ENCODE measurements at regions not wholly inside any gene's neighbourhood (a gene's known extent, or its start where the extent isn't known, plus 50 kb on each side); places are given as distances from the start of the nearest gene placed in this dataset.
"Not testable (repeated sequence)": the region's sequence is repeated elsewhere in the genome, so short reads cannot be mapped to it uniquely, and the experiment has no call there.

DNA sequence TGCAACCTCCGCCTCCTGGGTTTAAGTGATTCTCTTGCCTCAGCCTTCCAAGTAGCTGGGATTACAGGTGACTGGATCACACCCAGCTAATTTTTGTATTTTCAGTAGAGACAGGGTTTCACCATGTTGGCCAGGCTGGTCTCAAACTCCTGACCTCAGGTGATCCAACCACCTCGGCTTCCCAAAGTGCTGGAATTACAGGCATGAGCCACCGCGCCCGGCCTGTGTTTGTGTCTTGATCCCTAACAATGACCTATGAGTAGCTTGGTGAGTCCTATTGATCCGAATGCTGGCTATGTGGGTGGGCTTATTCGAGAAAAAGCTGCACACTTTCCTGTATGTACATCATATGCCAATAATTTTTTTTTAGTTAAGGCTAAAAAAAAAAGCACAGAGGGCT, 58.5 kb upstream of the FGF3 start:
- H3K36me3 Mint-ChIP-seq; H3K9me3 Mint-ChIP-seq; intact Hi-C loops (cut with micrococcal nuclease); H3K4me3 ChIP-seq (ENCODE audit: low read length in 2 of 2); H3K27ac ChIP-seq (ENCODE audit: low read depth, low read length); H3K27ac Mint-ChIP-seq; H3K4me3 Mint-ChIP-seq; H3K4me1 Mint-ChIP-seq; H3K27me3 ChIP-seq (ENCODE audit: insufficient read depth, low read length); H3K9me3 ChIP-seq (ENCODE audit: control insufficient read depth in 1 of 2, low read length in 2 of 2); H3K4me1 ChIP-seq (ENCODE audit: insufficient read depth, low read length); H3K36me3 ChIP-seq (ENCODE audit: insufficient read depth, low read length); CTCF ChIA-PET (ENCODE audit: partially characterized antibody); DNase-seq; POLR2A ChIA-PET (ENCODE audit: partially characterized antibody): not testable (repeated sequence)
- H3K27me3 Mint-ChIP-seq = peaks cover 2 to 11% of the 10 kb centered on the region in 2 donors

GRCh38 chr11:69878144-69878883, 59.1 kb upstream of the FGF3 start:
- CTCF ChIA-PET (ENCODE audit: partially characterized antibody) = no interaction called here
- H3K27ac Mint-ChIP-seq = no peak overlapping the region

GRCh38 chr11:69878927-69879728, 59.9 kb upstream of the FGF3 start:
- peaks cover 2 to 8% of the 10 kb centered on the region in 2 donors for H3K27me3 Mint-ChIP-seq
- ChIA-PET POLR2A (ENCODE audit: partially characterized antibody) (no interaction called here), CTCF (ENCODE audit: partially characterized antibody) (no interaction called here)
- no peak overlapping the region for H3K4me3 Mint-ChIP-seq
- intact Hi-C loops (cut with micrococcal nuclease) = no loop called here
- Histone ChIP-seq H3K27ac (ENCODE audit: low read depth, low read length) (no peak overlapping the region), H3K4me1 (ENCODE audit: insufficient read depth, low read length) (no peaks in the 10 kb centered on the region), H3K9me3 (ENCODE audit: control insufficient read depth in 1 of 2, low read length in 2 of 2) (no peaks in the 10 kb centered on the region), H3K36me3 (ENCODE audit: insufficient read depth, low read length) (no peaks in the 10 kb centered on the region), H3K4me3 (ENCODE audit: low read length in 2 of 2) (no peak overlapping the region), H3K27me3 (ENCODE audit: insufficient read depth, low read length) (no peaks in the 10 kb centered on the region)
- no peak for DNase-seq
- no peak overlapping the region for H3K27ac Mint-ChIP-seq
- H3K4me1 Mint-ChIP-seq = no peaks in the 10 kb centered on the region
- no peaks in the 10 kb centered on the region for H3K9me3 Mint-ChIP-seq
- no peaks in the 10 kb centered on the region for H3K36me3 Mint-ChIP-seq

More at GRCh38 chr11:69878144-69878883, 59.1 kb upstream of the FGF3 start:
- POLR2A ChIA-PET (ENCODE audit: partially characterized antibody) = no interaction called here
- Histone ChIP-seq H3K9me3 (ENCODE audit: control insufficient read depth in 1 of 2, low read length in 2 of 2) (no peaks in the 10 kb centered on the region), H3K4me3 (ENCODE audit: low read length in 2 of 2) (no peak overlapping the region), H3K36me3 (ENCODE audit: insufficient read depth, low read length) (no peaks in the 10 kb centered on the region), H3K27ac (ENCODE audit: low read depth, low read length) (no peak overlapping the region), H3K4me1 (ENCODE audit: insufficient read depth, low read length) (no peaks in the 10 kb centered on the region), H3K27me3 (ENCODE audit: insufficient read depth, low read length) (no peaks in the 10 kb centered on the region)
- DNase-seq = no peak
- no peak overlapping the region for H3K4me3 Mint-ChIP-seq
- H3K27me3 Mint-ChIP-seq = peaks cover 2 to 9% of the 10 kb centered on the region in 2 donors
- no peaks in the 10 kb centered on the region for H3K36me3 Mint-ChIP-seq
- intact Hi-C loops (cut with micrococcal nuclease) = no loop called here
- H3K9me3 Mint-ChIP-seq = no peaks in the 10 kb centered on the region
- H3K4me1 Mint-ChIP-seq = no peaks in the 10 kb centered on the region

DNA sequence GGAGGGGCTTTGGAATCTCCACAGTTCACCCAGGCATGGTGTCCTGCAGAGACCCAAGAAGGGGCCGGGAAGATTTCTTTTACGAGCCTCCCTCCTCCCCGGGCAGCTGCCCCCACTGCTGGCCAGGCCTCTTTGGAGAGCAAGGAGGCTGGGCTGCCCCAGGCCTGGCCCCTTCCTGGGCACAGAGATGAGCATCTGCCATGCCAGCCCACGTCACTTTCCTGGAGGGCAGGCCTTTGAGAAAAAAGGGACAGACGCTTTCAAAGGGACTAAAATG, 60.5 kb upstream of the FGF3 start:
- no peak overlapping the region for H3K4me3 Mint-ChIP-seq
- peaks cover 2 to 11% of the 10 kb centered on the region in 2 donors for H3K27me3 Mint-ChIP-seq
- CTCF ChIA-PET (ENCODE audit: partially characterized antibody) = interaction anchor here (1.4 kb wide), 1 partner anchor 9 kb away, joined by 4 read pairs; no protein-coding TSS in a partner anchor
- no peaks in the 10 kb centered on the region for H3K4me1 Mint-ChIP-seq
- no peak overlapping the region for H3K27ac ChIP-seq (ENCODE audit: low read depth, low read length)
- H3K27me3 ChIP-seq (ENCODE audit: insufficient read depth, low read length) = no peaks in the 10 kb centered on the region
- H3K9me3 ChIP-seq (ENCODE audit: control insufficient read depth in 1 of 2, low read length in 2 of 2) = no peaks in the 10 kb centered on the region
- no peaks in the 10 kb centered on the region for H3K4me1 ChIP-seq (ENCODE audit: insufficient read depth, low read length)
- H3K27ac Mint-ChIP-seq = no peak overlapping the region
- intact Hi-C loops (cut with micrococcal nuclease) = no loop called here
- H3K36me3 ChIP-seq (ENCODE audit: insufficient read depth, low read length) = no peaks in the 10 kb centered on the region
- H3K9me3 Mint-ChIP-seq = no peaks in the 10 kb centered on the region
- no peak for DNase-seq
- H3K4me3 ChIP-seq (ENCODE audit: low read length in 2 of 2) = no peak overlapping the region
- POLR2A ChIA-PET (ENCODE audit: partially characterized antibody) = no interaction called here
- no peaks in the 10 kb centered on the region for H3K36me3 Mint-ChIP-seq

DNA sequence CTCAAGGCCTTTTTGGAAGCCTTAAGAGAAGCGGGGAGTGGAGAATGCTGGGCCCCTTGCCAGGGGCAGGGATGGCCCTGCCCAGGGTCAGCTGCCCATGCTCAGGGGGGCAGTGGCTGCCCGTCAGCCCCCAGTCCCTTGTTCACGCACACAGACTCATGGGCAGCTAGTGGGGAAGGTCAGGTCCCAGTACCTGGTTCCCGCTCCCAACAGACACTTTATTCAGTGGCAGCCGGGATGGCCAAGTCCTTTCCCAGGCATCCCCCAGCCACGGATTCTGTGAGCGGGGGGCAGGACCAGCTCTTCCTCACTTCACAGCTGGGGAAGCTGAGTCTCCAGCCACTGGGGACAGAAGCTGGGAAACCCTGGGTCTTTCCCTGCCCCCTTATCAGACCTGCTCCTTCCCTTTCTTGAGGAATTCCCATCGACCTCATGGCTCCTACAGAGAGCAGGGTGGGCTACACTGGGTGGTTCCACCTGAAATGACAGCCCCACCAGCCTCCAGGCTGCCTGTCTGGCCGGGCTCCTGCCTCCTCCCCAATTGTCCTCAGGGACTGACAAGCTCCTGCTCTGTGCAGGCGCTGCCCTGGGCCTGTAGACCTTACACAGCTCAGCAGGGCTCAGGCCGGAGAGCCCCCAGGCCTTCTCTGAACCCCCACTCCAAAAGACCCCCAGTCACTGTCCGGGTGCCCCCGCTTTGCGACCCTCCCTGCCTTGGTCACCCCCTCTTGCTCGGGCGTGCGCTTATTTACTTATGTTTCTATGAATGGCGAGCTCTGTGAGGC, 61.0 kb upstream of the FGF3 start:
- no peaks in the 10 kb centered on the region for H3K36me3 Mint-ChIP-seq
- H3K4me1 Mint-ChIP-seq = no peaks in the 10 kb centered on the region
- CTCF ChIA-PET (ENCODE audit: partially characterized antibody) = interaction anchor here (1.4 kb wide), 1 partner anchor 9 kb away, joined by 4 read pairs; no protein-coding TSS in a partner anchor
- no peak overlapping the region for H3K4me3 ChIP-seq (ENCODE audit: low read length in 2 of 2)
- no peaks in the 10 kb centered on the region for H3K9me3 Mint-ChIP-seq
- H3K36me3 ChIP-seq (ENCODE audit: insufficient read depth, low read length) = no peaks in the 10 kb centered on the region
- no peak for DNase-seq
- H3K27ac Mint-ChIP-seq = no peak overlapping the region
- peaks cover 2 to 11% of the 10 kb centered on the region in 2 donors for H3K27me3 Mint-ChIP-seq
- no peak overlapping the region for H3K27ac ChIP-seq (ENCODE audit: low read depth, low read length)
- H3K27me3 ChIP-seq (ENCODE audit: insufficient read depth, low read length) = no peaks in the 10 kb centered on the region
- no peaks in the 10 kb centered on the region for H3K4me1 ChIP-seq (ENCODE audit: insufficient read depth, low read length)
- POLR2A ChIA-PET (ENCODE audit: partially characterized antibody) = no interaction called here
- H3K9me3 ChIP-seq (ENCODE audit: control insufficient read depth in 1 of 2, low read length in 2 of 2) = no peaks in the 10 kb centered on the region
- H3K4me3 Mint-ChIP-seq = no peak overlapping the region
- intact Hi-C loops (cut with micrococcal nuclease) = no loop called here

DNA sequence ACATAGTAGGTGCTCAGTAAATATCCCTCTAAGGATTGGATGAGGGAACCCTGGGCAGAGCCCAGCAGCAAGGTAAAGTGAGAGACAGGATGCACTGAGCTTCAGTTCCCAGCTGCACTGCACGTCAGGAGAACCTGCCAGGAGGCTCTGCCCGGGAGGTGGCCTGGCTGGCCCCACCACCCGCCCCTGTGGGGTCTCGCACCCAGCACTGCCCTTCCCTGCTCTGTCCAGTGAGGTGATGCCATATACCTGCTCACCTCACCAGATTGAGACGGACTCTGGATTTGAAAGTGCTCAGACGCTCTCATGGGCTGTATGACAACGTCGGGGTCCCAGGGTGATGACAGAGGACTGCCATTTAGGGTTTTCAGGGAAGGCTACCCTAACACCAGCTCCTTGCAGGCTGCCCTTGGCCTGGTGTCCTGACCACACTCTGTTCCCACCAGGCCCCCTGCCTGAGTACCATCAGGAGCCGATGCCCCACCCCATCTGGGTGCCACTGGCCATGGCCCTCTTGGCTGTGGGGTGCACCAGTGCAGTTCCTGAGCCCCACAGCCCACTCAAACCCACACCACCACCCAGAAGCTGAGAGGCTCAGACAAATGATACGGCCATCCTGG, 61.7 kb upstream of the FGF3 start:
- Histone ChIP-seq H3K4me3 (ENCODE audit: low read length in 2 of 2) (no peak overlapping the region), H3K4me1 (ENCODE audit: insufficient read depth, low read length) (no peaks in the 10 kb centered on the region), H3K9me3 (ENCODE audit: control insufficient read depth in 1 of 2, low read length in 2 of 2) (no peaks in the 10 kb centered on the region), H3K27ac (ENCODE audit: low read depth, low read length) (no peak overlapping the region), H3K36me3 (ENCODE audit: insufficient read depth, low read length) (no peaks in the 10 kb centered on the region), H3K27me3 (ENCODE audit: insufficient read depth, low read length) (no peaks in the 10 kb centered on the region)
- no peaks in the 10 kb centered on the region for H3K36me3 Mint-ChIP-seq
- no peak overlapping the region for H3K4me3 Mint-ChIP-seq
- intact Hi-C loops (cut with micrococcal nuclease) = no loop called here
- H3K4me1 Mint-ChIP-seq = no peaks in the 10 kb centered on the region
- POLR2A ChIA-PET (ENCODE audit: partially characterized antibody) = no interaction called here
- H3K27ac Mint-ChIP-seq = no peak overlapping the region
- no peak for DNase-seq
- CTCF ChIA-PET (ENCODE audit: partially characterized antibody) = interaction anchor here (1.4 kb wide), 1 partner anchor 8 kb away, joined by 4 read pairs; no protein-coding TSS in a partner anchor
- no peaks in the 10 kb centered on the region for H3K9me3 Mint-ChIP-seq
- peaks cover 2 to 11% of the 10 kb centered on the region in 2 donors for H3K27me3 Mint-ChIP-seq

All from CD4-positive, alpha-beta memory T cell (primary cell).